GM12864 (cell line): ENCODE measurements at regions not wholly inside any gene's neighbourhood (a gene's known extent, or its start where the extent isn't known, plus 50 kb on each side); places are given as distances from the start of the nearest gene placed in this dataset.
"Not testable (repeated sequence)": the region's sequence is repeated elsewhere in the genome, so short reads cannot be mapped to it uniquely, and the experiment has no call there.

Experiments
- DNase-seq: peaks from one replicate; pipeline ENCODE4 v3.0.0-alpha.2; 2011; ENCODE audit warnings: low read depth
- H3K4me3 ChIP-seq: 2 replicates; pipeline ENCODE4 v1.5.1; 2011; ENCODE audit warnings: mild to moderate bottlenecking, low read depth, low read length, control low read depth
- TF ChIP-seq, protein P1 (sequence below): IDR thresholded peaks from 2 replicates; pipeline ENCODE4 v1.5.1; 2011; ENCODE audit warnings: low read depth, mild to moderate bottlenecking, moderate library complexity, low read length, control low read depth, inconsistent platforms; ENCODE audit errors: missing control alignments

DNA sequence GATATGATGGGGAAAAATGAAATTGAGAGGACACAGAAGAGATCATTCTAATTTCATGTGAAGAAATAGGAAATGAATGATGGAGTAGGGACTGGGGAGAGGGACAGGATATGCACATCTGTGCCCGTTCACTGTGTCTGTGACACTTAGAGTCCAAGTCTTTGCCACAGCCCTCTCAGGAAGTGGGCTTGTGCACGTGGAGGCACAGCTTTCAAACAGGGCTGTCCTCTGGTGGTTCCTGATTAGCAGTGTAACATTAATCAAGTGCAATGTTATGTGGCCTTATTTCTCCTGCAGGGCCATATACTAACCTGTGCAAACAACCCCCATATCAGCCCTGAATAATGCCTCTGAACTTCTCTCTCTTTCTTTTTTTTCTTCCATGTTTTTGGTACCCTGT, 312.2 kb upstream of the FAM98A start:
- DNase-seq = no peak
- TF ChIP-seq, protein P1, sequence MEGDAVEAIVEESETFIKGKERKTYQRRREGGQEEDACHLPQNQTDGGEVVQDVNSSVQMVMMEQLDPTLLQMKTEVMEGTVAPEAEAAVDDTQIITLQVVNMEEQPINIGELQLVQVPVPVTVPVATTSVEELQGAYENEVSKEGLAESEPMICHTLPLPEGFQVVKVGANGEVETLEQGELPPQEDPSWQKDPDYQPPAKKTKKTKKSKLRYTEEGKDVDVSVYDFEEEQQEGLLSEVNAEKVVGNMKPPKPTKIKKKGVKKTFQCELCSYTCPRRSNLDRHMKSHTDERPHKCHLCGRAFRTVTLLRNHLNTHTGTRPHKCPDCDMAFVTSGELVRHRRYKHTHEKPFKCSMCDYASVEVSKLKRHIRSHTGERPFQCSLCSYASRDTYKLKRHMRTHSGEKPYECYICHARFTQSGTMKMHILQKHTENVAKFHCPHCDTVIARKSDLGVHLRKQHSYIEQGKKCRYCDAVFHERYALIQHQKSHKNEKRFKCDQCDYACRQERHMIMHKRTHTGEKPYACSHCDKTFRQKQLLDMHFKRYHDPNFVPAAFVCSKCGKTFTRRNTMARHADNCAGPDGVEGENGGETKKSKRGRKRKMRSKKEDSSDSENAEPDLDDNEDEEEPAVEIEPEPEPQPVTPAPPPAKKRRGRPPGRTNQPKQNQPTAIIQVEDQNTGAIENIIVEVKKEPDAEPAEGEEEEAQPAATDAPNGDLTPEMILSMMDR = no peak
- no peak overlapping the region for H3K4me3 ChIP-seq

DNA sequence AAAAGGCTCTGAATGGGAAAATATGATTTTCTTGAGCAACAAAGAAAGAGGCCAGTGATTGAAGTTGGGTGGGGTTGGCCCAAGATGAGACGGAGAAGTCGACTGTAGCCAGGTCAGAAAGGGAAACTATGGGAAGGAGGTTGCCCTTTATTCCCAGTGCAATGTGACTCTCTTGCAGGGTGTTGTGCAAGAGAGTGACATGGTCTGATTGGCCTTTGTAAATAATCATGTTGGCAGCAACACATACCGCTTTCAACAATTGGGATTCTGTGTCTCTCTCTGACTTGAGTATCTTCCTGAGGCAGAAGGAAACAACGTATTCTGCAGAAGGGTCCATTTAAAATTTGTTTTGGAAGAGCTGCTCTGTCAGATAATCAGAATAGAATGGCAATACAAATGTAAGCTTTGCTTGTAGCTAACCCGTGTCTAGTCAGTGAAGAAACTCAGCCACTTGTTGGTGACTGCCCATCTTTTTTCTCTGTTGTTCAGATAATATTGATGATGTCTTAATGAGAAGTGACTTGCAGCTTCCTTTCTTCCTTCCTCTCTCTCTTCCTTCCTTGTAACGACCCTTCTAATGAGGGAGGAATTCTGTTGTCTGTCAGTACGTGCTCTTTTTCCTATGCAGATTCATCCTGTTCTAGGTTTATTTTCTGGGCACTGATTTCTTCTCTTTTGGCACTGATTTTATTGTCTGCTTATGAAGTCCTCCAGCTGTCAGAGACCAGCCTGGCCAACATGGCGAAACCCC, 311.0 kb upstream of the FAM98A start:
- no peak overlapping the region for H3K4me3 ChIP-seq
- no peak for DNase-seq
- TF ChIP-seq, protein P1 = no peak

DNA sequence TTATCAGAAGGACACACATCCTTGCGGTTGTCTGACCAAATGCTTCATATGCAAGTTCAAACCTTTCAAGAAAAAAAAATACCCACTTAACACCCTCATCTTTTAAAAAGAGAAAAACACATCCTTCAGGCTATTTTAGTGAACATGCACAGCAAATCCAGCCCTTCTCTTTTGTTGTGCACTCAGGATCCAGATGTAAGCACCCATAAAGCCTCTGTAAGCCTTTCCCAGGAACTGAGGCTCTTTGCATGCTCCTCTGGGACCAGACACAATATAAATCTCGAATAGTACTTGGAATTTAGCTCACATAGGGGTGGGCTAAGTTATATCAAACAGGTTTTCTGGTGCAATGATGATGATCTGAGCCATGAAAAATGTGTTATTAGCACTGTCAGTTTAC, 308.8 kb upstream of the FAM98A start:
- no peak for DNase-seq
- no peak overlapping the region for H3K4me3 ChIP-seq
- TF ChIP-seq, protein P1 = no peak

DNA sequence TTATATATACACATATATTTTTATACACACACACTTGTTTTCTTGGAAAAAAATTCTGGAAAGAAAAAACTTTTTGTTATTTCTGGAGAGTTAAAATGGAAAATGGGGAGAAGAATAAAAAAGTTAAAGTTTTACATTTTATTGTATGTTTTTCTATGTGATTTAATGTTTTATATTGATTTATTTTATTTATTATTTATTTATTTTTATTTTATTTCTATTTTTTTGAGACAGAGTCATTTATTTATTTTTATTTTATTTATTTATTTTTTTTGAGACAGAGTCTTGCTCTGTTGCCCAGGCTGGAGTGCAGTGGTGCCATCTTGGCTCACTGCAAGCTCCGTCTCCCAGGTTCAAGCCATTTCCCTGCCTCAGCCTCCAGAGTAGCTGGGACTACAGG, 307.0 kb upstream of the FAM98A start:
- not testable (repeated sequence) for H3K4me3 ChIP-seq, DNase-seq

DNA sequence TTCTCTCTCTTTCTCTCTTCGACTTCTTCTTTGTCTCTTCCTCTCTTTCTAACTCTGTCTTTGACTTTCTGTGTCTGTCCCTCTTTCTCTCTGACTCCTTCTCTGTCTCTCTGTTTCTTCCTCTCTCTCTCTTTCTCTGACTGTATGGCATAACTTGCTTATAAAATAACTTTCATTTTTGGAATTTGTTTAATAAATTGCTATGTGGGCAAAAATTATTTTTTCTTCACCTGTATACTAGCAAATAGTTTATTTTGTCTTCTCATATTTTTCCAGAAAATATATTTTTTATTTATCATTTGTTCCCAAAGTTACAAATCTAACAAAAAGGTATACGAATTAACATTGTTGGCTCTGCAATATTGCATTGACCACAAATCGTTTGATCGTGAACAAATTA, 305.7 kb upstream of the FAM98A start:
- TF ChIP-seq, protein P1 = no peak
- no peak overlapping the region for H3K4me3 ChIP-seq

DNA sequence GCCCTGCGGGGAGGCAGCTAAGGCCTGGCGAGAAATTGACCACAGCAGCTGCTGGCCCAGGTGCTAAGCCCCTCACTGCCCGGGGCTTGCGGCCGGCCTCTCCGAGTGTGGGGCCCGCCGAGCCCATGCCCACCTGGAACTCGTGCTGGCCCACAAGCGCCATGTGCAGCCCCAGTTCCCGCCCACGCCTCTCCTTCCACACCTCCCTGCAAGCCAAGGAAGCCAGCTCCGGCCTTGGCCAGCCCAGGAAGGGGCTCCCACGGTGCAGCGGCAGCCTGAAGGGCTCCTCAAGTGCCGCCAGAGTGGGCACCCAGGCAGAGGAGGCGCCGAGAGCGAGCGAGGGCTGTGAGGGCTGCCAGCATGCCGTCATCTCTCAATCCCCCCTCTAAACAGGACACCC, 304.6 kb upstream of the FAM98A start:
- TF ChIP-seq, protein P1 = no peak
- no peak overlapping the region for H3K4me3 ChIP-seq
- no peak for DNase-seq

More for the DNA sequence above, 305.7 kb upstream of the FAM98A start:
- DNase-seq = no peak

DNA sequence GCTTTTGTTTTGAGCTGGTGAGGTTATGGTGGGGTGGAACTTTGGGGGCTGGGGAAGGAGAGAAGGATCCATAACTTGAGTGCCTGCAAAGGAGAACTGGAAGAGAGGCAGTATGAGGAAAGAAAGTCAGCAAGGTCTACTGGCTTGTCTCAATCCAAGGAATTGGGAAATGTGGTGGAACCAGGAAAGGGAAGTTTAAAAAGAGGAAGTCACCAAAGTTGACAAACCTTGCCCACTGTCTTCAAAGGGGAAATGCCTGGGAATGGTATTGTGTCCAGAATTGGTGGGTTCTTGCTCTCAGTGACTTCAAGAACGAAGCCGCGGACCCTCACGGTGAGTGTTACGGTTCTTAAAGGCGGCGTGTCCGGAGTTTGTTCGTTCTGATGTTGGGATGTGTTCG, 304.1 kb upstream of the FAM98A start:
- no peak for DNase-seq
- H3K4me3 ChIP-seq = no peak overlapping the region
- TF ChIP-seq, protein P1 = no peak
